ENCODE measurements at regions not wholly inside any gene's neighbourhood (a gene's known extent, or its start where the extent isn't known, plus 50 kb on each side); places are given as distances from the start of the nearest gene placed in this dataset.

DNA sequence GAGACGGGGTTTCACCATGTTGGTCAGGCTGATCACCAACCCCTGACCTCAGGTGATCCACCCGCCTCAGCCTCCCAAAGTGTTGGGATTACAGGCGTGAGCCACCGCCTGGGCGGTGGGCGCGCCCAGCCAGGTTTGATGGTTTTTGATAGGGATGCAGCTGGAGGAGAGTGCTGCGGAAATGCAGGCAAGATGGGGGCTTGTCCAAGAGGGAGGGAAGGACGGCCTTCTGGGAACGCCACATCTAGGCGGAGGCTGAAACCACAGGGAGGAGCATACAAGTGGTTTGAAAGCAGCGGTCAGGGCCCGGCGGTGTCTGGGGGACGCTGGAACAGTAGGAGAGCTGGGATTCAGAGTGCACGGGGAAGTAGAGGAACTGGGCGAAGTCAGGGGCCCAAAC lies 134.6 kb downstream of the VRK1 start:
- no peaks in the 10 kb centered on the region for H3K4me1 ChIP-seq (ENCODE audit: insufficient read depth, low read length)
- no peak overlapping the region for H3K4me3 ChIP-seq (ENCODE audit: low read length)
- H3K27me3 ChIP-seq (ENCODE audit: insufficient read depth, low read length) = no peaks in the 10 kb centered on the region
- H3K9me3 ChIP-seq (ENCODE audit: low read depth, low read length) = no peaks in the 10 kb centered on the region

DNA sequence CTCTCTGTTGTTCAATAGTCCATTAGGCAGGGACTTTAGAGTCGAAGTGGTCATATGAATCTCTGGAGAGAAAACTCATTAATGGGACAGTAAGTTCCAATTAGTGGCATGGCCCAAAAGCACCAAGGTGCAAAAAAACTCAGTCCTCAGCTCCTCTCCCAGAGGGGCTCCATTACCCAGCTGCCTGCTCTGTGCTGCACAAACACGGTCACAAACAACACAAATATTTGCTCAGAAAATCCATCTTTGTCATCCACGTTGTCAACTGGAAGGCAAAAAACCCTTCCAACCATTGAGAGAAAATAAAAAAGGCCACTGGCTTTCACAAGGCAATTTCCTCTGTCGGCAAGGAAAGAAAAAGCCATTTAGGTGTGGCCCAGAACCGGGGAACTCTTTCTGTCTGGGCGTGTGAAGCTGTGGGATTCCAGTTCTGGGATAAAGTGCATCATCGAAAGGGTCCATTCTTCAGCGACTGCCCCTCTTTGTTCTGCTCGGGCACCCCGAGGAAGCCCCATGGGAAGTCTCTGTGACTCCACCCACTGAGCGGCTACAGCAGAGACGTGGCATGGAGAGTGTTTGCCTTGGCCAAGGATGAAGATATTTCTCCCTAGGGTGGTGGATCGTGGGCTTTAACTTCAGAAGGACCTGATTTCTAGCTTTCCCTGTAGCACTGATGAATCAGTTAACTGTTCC lies 137.6 kb downstream of the VRK1 start:
- Histone ChIP-seq H3K9me3 (ENCODE audit: low read depth, low read length) (no peaks in the 10 kb centered on the region), H3K4me3 (ENCODE audit: low read length) (no peak overlapping the region), H3K27me3 (ENCODE audit: insufficient read depth, low read length) (no peaks in the 10 kb centered on the region), H3K4me1 (ENCODE audit: insufficient read depth, low read length) (no peaks in the 10 kb centered on the region)

DNA sequence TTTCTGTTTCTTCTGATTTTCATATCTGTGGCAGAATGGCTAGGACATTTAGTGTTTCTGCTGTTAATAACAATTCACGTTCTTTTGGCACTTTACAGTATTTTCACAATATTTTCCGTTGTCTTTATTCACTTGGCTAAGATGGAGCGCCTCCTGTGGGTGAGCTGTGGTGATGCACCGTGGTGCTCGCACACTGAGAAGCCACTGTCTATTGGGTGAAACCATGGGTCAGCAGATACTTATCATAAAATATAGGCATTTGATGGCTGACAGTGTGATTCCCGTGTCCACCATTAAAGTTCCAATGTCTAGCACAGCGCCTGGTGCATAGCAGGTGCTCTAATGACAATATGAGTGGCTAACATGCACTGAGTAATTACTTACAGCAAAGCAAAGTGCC lies 141.8 kb downstream of the VRK1 start:
- H3K4me1 ChIP-seq (ENCODE audit: insufficient read depth, low read length) = no peaks in the 10 kb centered on the region
- no peak overlapping the region for H3K4me3 ChIP-seq (ENCODE audit: low read length)
- H3K27me3 ChIP-seq (ENCODE audit: insufficient read depth, low read length) = no peaks in the 10 kb centered on the region
- no peaks in the 10 kb centered on the region for H3K9me3 ChIP-seq (ENCODE audit: low read depth, low read length)

DNA sequence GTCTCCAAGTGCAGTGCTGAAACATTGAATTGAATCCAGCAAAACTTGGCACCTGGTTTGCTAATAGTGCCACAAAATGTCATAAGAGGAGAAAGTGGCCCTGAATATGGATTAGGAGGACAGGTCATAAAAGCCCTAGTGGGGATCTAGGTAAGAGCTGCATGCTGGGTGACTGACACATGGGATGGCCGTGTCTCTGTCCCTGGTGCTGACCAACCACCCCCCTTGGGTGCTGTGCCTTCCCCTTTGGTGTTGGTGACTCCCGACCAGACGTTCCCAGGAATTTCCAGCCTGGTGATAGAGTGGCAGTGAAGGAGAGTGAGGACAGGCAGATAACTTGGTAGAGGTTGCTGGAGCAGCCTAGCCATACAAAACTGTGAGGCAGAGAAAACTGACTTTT lies 142.8 kb downstream of the VRK1 start:
- no peaks in the 10 kb centered on the region for H3K4me1 ChIP-seq (ENCODE audit: insufficient read depth, low read length)
- H3K27me3 ChIP-seq (ENCODE audit: insufficient read depth, low read length) = no peaks in the 10 kb centered on the region
- no peak overlapping the region for H3K4me3 ChIP-seq (ENCODE audit: low read length)
- no peaks in the 10 kb centered on the region for H3K9me3 ChIP-seq (ENCODE audit: low read depth, low read length)

DNA sequence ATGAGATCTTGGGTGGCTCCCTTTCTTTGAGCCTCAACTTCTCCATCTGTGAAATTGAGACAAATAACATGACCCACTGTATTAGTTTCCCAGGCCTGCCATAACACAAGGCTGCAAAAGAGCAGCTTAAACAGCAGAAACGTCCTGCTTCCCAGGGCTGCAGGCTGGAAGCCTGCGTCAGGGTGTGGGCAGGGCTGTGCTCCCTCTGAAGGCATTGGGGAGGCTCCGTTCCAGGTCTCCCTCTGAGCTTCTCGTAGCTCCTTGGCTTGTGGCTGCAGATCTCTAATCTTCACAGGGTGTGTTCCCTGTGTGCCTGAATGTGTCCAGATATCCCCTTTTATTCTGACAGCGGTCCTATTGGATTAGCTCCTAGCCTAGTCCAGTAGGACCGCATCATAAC lies 147.1 kb downstream of the VRK1 start:
- Histone ChIP-seq H3K4me1 (ENCODE audit: insufficient read depth, low read length) (peaks cover 3% of the 10 kb centered on the region), H3K27me3 (ENCODE audit: insufficient read depth, low read length) (no peaks in the 10 kb centered on the region), H3K9me3 (ENCODE audit: low read depth, low read length) (no peaks in the 10 kb centered on the region), H3K4me3 (ENCODE audit: low read length) (no peak overlapping the region)

DNA sequence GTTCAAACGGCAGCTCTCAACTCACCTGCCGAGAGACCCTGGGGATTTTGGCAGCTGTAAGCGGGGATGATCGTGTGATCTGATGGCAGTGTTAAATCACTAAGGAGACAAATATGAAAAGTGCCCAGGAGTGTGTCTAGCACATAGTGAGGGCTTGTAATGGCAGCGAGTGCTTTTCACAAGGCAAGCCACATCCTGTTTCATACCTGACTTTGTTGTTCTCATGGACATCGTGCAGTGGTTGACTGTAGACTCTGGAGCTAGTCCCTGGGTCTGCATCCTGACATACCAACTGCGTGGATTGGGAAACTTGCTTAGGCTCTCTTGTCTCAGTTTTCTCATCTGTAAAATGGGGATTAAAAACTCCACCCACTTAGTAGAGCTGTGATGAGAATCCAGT lies 148.5 kb downstream of the VRK1 start:
- Histone ChIP-seq H3K9me3 (ENCODE audit: low read depth, low read length) (no peaks in the 10 kb centered on the region), H3K4me1 (ENCODE audit: insufficient read depth, low read length) (peaks cover 14% of the 10 kb centered on the region), H3K4me3 (ENCODE audit: low read length) (no peak overlapping the region), H3K27me3 (ENCODE audit: insufficient read depth, low read length) (no peaks in the 10 kb centered on the region)

DNA sequence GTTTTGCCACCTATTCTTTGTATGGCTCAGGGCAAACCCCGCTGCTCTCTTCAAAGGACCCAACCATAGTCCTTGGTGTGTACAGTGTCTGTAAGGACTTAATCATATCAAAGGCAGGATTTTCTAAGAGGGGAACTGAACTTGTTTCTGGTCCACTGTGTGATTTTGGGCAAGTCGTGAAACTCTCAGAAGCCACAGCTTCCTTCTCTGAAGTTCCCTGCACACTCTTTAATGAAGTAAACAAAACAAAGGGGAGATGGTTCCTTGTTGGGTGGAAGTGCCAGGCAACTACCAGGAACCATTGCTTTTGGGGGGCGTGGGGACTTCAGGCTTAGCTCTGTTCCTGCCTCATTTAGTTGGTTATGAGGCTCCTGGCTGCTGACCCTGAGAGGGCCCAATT lies 152.4 kb downstream of the VRK1 start:
- Histone ChIP-seq H3K9me3 (ENCODE audit: low read depth, low read length) (no peaks in the 10 kb centered on the region), H3K27me3 (ENCODE audit: insufficient read depth, low read length) (no peaks in the 10 kb centered on the region), H3K4me3 (ENCODE audit: low read length) (no peak overlapping the region), H3K4me1 (ENCODE audit: insufficient read depth, low read length) (peaks cover 14% of the 10 kb centered on the region)

DNA sequence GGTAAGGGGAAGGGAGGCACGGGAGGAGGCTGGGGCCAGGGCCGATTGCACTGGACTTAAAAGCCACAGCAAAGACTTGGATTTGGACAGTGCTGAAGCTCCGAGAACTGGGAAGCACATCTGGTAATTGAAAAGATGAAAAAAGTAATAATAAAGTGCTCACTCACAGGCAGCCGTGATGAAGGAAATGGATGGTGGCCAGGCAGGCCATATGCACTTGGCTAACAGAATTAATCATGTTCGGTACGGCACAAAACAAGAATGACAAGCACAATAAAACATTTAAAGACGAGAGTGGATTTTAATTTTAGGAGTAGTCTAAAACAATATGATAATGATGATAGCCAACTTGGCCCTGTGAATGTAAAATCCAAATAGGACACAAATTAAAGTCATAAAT lies 154.3 kb downstream of the VRK1 start:
- Histone ChIP-seq H3K9me3 (ENCODE audit: low read depth, low read length) (no peaks in the 10 kb centered on the region), H3K4me1 (ENCODE audit: insufficient read depth, low read length) (peaks cover 14% of the 10 kb centered on the region), H3K4me3 (ENCODE audit: low read length) (no peak overlapping the region), H3K27me3 (ENCODE audit: insufficient read depth, low read length) (no peaks in the 10 kb centered on the region)

DNA sequence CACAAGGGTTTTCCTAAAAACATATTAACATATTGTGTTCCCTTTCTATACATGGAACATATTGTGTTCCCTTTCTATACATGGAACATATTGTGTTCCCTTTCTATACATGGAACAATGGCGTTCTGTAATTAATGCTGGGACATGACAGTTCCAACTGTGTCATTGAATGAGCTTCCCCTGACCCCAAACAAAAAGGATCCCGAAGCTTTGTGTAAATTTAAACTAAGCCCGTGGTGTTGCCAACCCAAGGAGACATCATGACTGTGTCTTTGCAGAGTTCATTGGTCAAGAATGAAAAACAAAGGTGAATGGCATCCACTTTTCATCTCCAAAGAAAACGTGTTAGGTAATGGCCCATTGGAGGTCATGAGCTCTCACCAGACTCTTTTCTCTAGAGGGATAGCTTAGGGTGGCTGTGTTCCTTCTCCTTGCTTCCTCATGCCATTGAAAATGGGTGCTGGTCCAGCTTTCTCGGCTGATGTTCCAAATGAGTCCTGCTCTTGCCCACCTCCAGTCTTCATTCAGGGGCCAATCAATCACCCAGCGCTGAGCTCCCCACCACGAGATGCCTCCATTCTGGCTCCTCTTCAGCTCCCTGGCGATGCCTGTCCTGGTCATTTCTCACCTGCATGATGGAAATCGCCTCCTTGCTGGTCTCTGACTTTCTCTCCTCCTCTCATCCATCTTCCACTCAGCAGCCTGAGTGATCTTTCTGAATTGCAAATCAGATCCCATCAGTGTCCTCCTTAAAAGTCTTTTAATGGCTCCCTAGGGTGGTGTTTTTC lies 156.1 kb downstream of the VRK1 start:
- no peaks in the 10 kb centered on the region for H3K27me3 ChIP-seq (ENCODE audit: insufficient read depth, low read length)
- peaks cover 14% of the 10 kb centered on the region for H3K4me1 ChIP-seq (ENCODE audit: insufficient read depth, low read length)
- no peak overlapping the region for H3K4me3 ChIP-seq (ENCODE audit: low read length)
- no peaks in the 10 kb centered on the region for H3K9me3 ChIP-seq (ENCODE audit: low read depth, low read length)

DNA sequence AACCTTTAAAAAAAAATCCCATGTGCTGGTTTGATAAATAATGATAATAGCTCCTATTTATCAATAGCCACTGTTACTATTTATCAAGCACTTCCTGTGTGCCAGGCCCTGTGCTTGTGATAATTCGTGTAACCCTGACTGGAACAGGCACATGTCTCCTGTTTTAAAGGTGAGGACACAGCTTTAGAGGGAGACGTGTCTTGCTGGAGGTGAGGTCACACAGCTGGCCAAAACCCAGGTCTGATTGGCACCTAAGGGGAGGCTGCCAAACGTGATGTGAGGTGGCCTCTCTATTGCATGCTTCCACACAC lies 156.6 kb downstream of the VRK1 start:
- Histone ChIP-seq H3K27me3 (ENCODE audit: insufficient read depth, low read length) (no peaks in the 10 kb centered on the region), H3K9me3 (ENCODE audit: low read depth, low read length) (no peaks in the 10 kb centered on the region), H3K4me1 (ENCODE audit: insufficient read depth, low read length) (peaks cover 14% of the 10 kb centered on the region), H3K4me3 (ENCODE audit: low read length) (no peak overlapping the region)

DNA sequence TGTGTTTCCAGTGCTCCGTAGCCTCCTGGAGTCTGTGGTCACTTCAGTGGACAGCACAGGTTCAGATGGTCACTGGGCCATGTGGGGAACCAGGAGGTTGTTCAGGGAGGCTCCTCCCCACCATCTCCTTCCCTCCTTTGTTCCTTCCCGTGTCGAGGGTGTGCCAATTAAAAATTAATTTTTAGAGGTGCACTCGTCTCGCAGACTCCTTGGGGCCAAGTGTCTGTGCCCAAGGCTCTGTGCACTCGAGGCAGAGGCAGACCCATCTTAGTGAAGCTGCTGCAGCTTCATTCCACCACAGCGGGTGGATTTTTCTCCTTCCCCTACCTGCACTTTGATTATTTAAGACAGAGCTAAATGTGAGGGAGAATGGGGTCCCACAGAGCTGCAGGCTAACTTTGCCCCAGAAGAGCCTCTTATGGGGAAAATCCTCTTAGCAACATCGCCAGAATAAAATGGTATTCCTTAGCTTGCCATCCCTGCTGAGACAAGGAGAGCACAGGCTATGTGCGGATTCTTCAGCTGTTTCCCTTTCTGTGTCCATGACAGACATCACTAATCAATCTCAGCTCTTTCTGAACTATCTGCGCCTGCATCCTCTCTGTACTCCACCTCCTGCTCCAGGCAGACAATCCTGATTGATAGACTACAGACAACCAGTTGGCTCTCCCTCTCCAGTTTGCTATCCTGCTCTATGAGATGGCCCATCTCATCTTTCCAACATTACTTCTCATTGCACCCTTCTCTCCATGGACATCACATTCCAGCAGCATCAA lies 159.5 kb downstream of the VRK1 start:
- H3K4me1 ChIP-seq (ENCODE audit: insufficient read depth, low read length) = peaks cover 12% of the 10 kb centered on the region
- H3K9me3 ChIP-seq (ENCODE audit: low read depth, low read length) = no peaks in the 10 kb centered on the region
- no peak overlapping the region for H3K4me3 ChIP-seq (ENCODE audit: low read length)
- H3K27me3 ChIP-seq (ENCODE audit: insufficient read depth, low read length) = no peaks in the 10 kb centered on the region

DNA sequence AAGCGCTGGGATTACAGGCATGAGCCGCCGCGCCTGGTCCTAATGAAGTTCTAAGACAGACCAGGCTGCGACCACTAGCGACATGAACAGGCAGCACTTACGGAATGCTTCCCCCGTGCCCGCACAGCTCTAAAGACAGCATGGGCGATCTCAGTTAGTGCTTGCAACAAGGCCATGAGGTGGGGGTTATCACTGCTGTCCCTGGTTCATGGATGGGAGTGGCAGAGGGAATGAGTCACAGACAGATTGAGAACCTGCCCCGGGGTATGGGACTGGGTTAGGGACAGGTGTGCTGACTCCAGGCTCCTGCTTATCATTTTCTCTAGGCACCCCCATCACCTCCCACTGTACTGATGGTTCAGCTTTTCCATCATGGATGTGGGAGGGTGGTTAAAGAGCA lies 160.9 kb downstream of the VRK1 start:
- Histone ChIP-seq H3K4me3 (ENCODE audit: low read length) (no peak overlapping the region), H3K27me3 (ENCODE audit: insufficient read depth, low read length) (no peaks in the 10 kb centered on the region), H3K4me1 (ENCODE audit: insufficient read depth, low read length) (peaks cover 26% of the 10 kb centered on the region), H3K9me3 (ENCODE audit: low read depth, low read length) (no peaks in the 10 kb centered on the region)

DNA sequence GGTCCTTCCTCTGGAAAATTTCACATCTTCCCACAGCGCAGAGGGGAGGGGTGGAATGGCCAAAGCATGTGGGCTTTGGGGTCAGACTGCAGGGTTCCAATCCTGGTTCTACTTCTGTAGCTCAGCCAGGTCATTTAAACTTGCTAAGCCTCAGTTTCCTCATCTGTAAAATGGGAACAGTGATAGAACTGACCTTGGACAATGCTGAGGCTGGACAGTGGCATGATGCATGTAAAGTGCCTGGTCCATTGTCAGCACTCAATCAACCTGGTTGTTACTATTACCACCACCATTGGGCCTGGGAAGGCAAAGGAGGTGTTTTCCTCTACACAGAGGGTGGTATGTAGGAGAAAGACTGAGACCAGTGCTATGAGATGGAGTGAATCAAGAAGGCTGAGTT lies 162.8 kb downstream of the VRK1 start:
- peaks cover 35% of the 10 kb centered on the region for H3K4me1 ChIP-seq (ENCODE audit: insufficient read depth, low read length)
- H3K27me3 ChIP-seq (ENCODE audit: insufficient read depth, low read length) = no peaks in the 10 kb centered on the region
- H3K4me3 ChIP-seq (ENCODE audit: low read length) = no peak overlapping the region
- H3K9me3 ChIP-seq (ENCODE audit: low read depth, low read length) = no peaks in the 10 kb centered on the region

DNA sequence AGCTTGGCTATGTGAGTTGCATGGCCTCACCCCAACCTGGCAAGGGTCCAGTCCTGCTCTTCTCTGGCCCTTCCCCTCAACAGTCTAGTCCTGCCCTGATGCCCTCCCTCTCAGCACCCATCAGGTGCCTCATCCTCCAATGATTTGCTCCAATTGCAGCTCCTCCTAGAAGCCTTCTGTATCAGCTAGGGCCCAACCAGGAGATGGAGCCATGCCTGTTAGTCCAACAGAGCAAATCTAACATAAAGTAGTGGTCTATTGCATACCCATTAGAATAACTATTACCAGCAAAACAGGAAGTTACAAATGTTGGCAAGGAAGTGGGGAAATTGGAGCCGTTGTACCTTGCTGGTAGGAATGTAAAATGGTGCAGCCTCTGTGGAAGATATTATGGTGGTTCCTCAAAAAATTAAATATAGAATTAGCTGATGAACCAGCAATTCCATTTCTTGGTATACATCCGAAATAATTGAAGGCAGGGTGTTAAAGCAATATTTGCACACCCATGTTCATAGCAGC lies 163.5 kb downstream of the VRK1 start:
- H3K27me3 ChIP-seq (ENCODE audit: insufficient read depth, low read length) = no peaks in the 10 kb centered on the region
- no peaks in the 10 kb centered on the region for H3K9me3 ChIP-seq (ENCODE audit: low read depth, low read length)
- peaks cover 35% of the 10 kb centered on the region for H3K4me1 ChIP-seq (ENCODE audit: insufficient read depth, low read length)
- no peak overlapping the region for H3K4me3 ChIP-seq (ENCODE audit: low read length)

DNA sequence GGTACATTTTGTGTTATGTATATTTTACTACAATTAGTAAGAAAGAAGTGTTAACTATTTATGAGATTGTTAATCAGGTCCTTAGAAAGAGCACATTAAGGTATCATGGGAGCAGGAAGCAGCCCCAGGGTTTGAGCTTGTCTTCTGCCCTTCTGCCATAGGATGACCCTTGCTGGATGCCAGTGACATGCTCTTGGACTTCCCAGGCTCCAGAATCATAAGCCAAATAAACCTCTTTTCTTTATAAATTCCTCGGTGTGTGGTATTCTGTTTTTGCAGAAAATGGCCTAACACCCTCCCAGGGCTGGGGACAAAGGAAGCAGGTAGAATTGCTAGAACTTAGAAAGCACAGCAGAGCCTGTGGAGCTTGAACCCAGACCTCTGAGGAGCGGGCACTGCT lies 164.7 kb downstream of the VRK1 start:
- Histone ChIP-seq H3K9me3 (ENCODE audit: low read depth, low read length) (no peaks in the 10 kb centered on the region), H3K27me3 (ENCODE audit: insufficient read depth, low read length) (no peaks in the 10 kb centered on the region), H3K4me1 (ENCODE audit: insufficient read depth, low read length) (peaks cover 39% of the 10 kb centered on the region), H3K4me3 (ENCODE audit: low read length) (no peak overlapping the region)
